GM18519 (cell line): ENCODE measurements at regions not wholly inside any gene's neighbourhood (a gene's known extent, or its start where the extent isn't known, plus 50 kb on each side); places are given as distances from the start of the nearest gene placed in this dataset.

Source experiments
- ATAC-seq: cut with Tn5 transposase; IDR thresholded peaks from one replicate; pipeline ENCODE4 v1.9.1; 2021; ENCODE audit warnings: mild to moderate bottlenecking, moderate library complexity; ENCODE audit not compliant: unreplicated experiment, low FRiP score

DNA sequence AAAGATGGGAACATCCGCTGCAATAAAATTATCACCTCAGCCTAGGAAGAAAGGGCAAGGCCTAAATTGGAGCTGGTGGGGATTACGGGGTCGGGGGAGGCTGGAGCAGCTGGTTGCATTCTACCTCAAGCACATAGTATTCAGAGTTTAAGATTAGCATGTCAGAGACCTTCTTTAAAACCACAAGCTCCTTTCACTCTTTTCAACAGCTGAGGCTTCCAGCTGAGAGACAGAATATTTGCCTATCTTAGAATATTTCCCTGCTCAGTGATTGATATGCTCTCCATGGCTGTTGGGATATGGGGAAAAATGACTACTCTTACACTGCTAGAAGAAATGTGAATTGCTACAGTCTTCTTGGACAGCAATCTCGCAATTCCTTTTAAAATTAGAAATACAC lies 248.6 kb downstream of the TBX15 start:
- ATAC-seq: no peak

DNA sequence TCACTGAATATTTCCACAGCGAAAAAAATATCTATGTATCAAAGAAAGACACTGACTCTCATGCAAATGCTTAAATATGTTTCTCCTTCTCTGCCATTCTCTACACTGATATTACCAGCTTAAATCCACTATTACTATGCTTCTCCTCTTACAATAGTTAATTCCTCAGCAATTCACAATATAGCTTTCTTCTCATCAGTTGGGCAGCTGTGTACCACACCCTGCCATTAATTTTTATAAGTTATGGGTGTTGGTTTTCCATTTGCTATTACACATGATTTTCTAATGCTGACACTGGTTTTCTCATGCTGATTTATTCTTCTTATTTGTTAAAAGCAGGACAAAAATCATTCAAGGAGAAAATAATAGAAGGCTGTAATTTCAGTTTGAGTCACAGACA lies 251.8 kb downstream of the TBX15 start:
- ATAC-seq: no peak

DNA sequence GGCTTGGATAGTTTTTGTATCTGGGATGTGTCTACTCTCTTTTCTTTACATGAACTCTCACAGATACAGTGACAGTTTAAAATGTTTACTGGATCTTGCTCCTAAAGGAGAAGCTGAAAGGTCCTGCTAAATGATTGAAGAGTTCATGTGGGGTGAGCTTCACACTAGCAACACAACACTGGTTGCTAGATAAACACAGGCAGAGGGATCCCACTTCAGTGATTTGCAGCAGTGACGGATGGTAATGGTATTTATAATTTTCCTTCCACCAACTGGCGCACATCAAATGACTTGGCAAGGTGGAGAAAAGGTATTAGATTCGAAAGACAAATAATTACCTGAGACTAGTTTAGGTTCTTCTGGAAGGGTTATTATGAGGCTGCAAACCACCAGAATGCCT lies 270.2 kb downstream of the TBX15 start:
- no peak for ATAC-seq

DNA sequence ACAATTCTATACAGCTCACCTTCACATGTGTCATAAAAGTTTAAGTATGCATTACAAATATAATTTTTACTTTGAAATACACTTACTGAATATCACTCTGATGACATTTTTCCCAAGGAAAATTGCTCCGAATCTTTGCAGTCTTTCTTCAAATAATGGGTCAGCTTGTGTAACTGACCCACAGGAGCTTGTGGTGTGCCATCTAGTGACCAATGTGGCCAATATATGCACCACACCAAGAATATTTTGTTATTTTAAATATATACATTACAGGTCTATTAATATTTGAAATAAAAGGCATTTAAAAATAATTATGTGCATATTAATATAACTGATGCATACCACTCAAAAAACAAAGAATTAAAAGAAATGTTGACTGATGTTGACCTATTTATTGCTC lies 271.4 kb downstream of the TBX15 start:
- ATAC-seq: no peak

DNA sequence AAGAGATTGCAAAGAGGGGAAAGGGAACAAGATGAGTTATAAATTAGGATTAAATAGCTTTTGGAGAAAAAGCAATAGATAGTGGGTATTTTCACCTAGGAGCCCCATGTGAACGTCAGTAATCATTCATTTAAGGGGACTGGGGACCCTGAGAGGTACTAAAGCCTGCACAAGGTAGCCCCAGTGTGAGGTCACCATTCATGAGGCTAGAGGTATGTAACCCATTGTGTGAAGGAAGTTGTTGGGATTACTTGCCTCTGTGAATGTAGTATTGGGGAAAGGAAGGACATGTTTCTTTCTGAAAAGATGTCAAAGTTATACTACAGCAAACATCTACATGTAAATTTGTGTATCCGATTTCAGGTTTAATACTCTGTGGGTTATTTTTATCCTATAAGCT lies 276.8 kb downstream of the TBX15 start:
- ATAC-seq: no peak

DNA sequence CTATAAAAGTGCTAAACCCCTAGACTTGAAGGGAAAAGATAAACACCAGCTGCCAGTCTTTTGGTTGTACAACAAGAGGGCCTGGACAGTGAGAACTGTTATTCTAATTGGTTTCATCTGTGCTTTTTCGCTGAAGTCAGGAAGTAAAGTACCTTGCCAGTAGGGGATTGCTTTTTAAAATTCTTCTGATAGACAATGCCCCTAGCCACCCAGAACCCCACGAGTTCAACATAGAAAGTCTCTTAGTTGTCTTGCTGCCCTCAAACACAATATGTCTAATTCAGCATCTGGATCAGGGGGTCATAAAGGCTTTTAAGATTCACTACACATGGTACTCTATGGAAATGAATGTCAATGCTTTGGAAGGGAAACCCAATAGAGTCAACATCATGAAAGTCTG lies 289.2 kb downstream of the TBX15 start:
- ATAC-seq: no peak

DNA sequence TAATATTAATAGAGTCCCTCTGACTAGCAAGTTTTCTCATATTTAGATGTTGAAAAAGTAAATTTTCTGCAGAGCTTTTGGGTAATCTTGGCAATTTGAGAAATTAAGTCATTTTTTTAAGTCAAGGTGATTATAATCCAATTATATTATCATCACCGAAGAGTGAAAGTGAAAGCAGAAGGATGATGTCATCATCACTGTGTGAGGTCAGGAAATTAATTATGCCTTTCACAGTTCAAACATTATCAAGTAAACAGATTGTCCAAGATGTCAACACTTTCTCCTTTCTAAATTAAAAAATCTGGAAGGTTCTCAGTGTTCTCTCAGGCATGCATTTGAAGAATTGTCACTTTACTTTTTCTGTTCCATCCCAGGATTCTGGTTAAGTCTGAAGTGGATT lies 296.0 kb downstream of the TBX15 start:
- no peak for ATAC-seq

DNA sequence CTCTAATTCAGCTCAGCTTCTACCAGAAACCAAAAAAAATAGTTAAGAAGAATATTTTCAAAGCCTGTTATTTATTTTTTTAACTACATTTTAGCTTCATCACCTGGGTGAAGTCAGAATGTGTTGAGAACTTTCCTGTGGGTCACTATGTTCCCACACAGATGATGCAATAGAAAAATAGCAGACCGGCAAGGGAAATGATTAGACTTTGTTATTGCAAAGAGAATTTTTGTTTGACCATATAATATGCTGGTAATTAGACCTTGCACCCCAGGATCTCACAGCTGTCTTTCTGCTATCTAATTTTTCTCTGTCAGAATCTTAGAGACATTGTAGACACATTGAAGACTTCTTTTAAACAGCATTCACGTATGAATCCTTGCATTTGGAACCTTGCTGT lies 299.3 kb downstream of the TBX15 start:
- ATAC-seq: no peak

DNA sequence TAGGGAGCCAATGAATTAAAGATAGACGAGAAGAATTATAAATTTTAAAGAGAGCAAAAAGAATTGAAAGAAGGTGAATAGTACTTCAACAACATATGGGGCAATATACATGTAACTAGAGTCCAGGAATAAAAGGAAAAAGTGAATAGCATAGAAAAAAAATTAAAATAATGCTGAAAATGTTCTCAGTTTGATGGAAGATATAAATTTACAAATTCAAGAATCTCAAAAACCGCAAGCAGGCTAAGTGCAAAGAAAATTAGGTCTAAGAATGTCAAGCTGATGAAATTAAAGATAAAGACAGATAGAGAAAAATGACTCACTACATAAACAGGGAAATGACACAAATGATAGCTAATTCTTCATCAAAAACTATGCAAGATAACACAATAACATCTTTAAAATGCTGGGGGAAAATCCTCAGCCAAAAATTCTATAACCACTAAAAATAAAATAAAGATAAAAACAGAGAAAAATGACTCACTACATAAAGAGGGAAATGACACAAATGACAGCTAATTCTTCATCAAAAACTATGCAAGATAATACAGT lies 326.3 kb downstream of the TBX15 start:
- no peak for ATAC-seq

DNA sequence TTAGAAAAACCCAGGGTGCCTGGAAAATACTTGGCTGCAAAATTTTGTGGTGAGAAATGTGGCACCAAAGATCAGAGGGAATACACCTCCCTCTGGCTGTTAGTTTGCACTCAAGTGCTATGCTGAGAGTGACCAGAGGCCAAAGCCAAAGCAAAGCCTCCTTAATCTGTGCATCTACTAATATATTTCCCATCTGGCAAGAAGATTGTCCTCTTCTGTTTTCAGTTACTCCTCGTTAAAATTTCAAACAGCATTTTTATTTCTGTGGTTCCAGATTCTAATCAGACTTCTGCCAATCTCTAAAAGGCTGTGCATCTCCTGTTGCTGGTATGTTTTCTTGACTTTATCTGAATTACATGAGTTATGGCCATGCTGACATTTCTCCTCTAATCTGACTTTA lies 327.4 kb downstream of the TBX15 start:
- ATAC-seq: no peak

DNA sequence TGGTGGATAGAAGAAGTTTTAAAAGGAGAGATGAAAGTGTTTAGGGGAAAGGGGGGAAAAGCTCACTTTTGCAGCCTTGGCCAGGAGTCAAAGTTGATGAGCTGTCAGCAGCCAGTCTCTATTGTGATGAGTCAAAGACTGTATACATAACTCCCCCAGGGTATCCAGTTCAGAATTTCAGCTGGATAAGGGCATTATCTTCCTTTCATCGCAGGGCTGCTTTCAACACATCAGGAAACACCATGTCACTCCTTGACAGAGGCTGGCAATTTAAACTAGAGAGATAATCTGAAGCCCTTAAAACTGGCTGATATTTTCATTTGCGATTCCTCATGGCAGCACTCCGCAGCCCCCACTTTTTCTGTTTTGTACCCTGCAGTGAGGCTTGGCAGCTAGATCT lies 328.5 kb downstream of the TBX15 start:
- ATAC-seq: no peak

DNA sequence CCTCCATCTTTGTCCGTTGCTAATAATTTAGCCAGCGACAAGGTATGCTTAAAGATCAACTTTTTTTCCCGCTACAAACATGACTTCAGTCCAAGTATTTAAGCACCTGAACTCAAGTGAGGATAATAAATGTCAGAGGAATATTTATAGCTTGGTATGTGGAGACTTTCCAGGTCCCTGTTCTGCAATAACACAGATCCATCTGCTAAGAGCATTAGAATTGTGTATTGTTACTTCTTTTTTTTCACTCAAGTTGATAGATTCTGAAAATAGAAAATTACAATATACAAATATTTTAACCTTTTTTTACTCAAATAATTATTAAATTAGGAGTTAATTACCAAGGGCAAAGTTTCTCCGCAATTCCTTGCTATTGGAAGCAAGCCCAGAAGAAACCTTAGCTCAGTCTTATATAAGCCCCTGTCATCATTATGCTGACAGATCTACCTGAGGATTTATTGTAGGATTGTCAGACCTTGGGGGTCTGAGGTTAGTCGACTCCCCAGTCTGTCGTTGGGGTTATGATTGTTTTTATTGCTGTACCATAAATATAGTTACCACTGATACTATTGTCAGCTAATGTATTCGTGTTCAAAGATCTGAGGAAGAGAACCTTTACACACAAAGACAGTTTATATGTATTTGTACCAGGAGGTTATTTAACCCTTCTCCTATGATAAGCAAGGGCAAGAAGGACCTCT lies 337.9 kb downstream of the TBX15 start:
- ATAC-seq: no peak

DNA sequence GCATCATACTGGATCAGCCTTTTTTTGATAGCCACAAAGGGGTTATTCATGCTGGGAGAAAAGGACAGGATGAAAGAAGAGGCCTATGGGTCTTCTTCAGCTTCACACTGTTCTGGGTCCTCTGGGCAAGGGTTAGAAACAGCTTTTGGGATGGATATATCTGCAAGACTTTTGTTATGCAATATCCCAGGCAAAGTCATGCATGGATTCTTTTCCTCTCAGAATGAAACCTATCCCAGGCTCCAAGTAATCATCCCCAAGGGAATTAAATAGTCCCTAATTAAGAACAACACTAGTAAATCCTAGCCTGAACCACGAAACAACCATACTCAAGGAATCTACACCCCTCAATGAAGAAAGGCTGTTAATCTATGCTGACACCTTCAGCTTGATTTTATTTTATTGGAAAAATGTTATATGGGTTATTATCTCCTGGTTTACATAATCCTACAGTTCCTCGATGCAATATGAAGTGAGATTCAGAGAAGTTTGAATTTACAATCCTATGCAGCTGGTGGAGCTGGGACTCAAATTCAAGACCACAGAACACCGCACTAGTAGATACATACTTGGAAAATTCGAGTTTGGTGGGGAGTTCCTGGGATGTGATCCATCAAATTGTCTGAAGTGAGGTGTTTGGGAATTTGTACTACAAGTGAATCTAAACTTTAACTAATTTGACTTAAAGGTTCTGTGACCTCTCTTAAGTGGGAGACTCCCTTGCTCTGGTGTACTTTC lies 338.6 kb downstream of the TBX15 start:
- no peak for ATAC-seq

DNA sequence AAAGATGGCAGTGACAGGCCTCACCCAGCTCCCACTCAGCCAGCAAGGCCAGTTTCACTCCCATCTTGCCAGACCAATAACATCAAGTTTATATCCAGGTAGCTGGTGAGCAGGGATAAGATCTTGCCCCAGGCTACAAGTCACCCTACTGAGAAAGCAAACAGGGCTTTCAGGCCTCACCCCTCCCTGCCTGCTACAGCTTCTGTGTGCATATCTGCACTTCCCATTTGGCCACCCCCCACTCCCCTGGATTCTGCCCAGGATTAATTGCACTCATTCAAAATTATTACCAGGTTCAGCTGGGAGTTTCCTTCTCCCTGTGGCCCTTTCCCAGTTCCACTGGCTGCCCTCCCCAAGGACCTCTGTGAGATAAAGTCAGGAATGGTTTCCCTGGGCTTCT lies 352.1 kb downstream of the TBX15 start:
- no peak for ATAC-seq

DNA sequence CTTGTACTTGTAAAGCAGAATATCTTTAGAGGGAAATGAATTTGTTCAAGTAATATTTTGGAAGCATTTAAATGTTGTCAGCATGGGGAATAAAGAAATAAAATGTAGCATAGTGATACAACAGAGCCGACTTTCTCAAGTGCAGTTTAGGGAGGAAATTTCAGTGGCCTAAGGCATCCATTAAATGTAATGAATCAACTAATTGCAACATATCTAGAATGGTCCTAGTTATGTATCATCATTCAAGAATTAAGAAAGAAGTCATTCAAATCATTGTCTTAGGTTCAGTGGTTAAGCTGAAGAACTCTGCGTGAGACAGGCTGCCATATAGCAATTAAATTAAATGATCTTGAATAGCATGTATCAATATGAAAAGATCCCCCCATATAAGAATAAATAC lies 360.7 kb downstream of the TBX15 start:
- no peak for ATAC-seq

DNA sequence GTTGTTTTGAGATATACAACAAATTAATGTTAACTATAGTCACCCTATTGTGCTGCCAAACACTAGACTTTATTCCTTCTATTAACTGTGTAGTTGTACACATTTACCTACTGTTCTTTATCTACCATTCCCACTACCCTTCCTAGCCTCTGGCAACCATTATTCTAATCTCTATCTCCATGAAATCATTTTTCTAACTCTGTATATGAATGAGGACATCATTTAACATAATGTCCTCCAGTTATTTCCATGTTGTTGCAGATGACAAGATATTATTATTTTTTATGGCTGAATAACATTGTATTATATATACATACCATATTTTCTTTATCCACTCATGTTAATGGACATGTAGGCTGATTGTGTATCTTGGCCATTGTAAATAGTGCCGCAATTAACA lies 366.3 kb downstream of the TBX15 start:
- ATAC-seq: no peak

DNA sequence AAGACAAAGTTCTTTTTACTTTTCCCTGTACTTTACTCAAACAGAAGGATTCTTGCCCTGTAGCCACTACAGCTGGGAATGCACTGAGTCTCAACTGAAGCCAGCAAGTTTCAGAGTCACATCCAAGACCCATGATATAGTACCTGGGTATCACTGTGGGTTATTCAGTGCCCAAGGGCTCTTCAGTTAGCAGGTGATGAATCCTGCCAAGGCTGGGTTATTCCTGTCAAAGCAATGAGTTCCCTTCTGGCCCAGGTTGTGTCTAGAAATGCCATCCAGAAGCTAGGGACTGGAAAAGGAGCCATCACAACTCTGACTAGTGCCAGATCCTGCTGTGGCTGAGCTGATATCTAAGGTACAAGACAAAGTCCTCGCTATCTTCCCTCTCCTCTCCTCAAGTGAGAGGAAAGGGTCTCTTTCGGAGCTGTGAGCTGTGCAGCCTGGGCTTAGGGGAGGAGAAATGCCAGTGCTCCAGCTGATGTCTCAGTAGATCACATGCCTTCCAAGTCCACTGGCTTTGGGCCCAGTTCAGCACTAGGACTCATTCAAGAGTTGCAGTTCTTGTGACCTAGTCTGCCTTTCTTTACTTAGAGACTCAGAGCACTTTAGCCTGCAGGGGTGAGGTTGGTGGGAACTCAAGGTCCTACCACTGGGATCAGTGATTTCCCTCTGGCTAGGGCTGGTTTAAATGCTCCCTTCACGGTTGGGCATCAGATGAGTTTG lies 369.4 kb downstream of the TBX15 start:
- ATAC-seq: no peak

DNA sequence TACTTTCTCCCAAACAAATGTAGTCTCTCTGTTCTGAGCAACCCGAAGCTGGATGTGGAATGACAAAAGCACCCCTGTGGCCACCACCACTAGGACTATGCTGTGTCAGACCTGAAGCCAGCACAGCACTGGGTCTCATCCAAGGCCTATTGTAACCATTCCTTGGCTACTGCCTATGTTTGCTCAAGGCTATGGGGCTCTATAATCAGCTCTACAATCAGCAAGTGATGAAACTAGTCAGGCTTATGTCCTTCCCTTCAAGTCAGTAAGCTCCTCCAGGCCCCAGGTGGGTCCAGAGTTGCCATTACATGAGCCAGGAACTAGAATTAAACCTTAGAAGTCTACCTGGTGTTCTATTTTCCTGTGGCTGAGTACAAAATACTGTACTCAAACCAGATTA lies 370.2 kb downstream of the TBX15 start:
- no peak for ATAC-seq

DNA sequence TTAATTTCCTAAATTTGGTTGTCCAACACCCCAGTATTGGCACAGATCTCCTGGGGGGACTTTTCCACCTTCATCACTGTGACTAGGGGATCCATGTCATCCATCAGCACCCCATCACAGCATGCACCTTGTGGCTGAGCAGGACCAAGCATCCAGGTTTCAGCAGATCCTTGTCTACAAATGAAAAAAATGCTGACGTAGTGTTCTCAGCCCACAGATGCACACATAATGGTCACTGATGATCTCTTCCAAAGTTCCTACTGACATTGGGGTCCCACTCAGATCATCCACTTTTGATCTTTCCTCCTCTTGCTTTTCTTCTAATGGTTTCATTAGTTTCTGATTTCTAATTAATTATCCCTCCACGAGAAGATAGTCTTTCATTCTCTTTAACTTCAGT lies 373.1 kb downstream of the TBX15 start:
- ATAC-seq: no peak

DNA sequence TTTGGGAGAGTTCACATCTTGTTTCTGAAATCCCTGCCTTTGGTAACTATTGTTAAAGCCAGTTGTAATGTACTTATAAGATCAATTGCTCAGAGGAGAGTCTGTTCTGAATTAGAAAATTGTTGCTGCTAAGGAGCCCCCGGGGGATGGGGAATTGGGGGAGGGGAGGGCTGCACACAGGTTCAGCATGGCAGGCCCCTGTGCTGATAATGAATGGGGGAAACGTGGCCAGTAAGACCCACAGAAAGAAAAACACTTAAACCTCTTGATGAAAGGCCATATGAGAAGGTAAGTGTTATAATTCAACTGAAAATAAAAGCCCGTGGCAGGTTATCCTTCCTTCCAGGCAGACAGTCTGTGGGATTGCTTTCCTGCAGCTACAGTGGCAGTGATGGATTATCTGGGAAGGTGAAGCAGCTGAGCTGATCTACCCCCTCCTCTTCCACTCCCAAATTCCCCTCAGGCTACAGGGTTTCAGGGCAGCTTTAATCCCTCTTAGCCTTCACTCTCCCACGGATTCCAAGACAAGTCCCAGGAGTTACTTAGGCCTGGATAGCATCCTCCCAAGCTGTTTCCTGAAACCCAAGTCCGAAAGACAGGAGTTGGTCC lies 398.8 kb downstream of the TBX15 start:
- ATAC-seq: no peak

DNA sequence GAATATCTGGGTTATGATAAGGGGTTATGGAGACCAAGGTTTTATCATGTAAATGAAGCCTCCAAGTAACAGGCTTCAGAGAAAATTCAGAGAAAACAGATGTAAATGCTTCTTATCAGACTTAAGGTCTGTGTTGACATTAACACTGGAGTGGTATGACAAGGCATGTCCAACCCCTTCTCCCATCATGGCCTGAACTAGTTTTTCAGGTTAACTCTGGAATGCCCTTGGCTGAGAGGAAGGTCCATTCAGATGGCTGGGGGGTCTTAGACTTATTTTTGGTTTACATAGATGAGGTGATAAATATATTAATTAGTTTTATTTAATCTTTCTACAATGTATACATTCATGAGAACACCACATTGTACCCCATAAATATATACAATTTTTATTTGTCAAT lies 399.6 kb downstream of the TBX15 start:
- ATAC-seq: no peak
